ENCODE measurements at regions not wholly inside any gene's neighbourhood (a gene's known extent, or its start where the extent isn't known, plus 50 kb on each side); places are given as distances from the start of the nearest gene placed in this dataset.

DNA sequence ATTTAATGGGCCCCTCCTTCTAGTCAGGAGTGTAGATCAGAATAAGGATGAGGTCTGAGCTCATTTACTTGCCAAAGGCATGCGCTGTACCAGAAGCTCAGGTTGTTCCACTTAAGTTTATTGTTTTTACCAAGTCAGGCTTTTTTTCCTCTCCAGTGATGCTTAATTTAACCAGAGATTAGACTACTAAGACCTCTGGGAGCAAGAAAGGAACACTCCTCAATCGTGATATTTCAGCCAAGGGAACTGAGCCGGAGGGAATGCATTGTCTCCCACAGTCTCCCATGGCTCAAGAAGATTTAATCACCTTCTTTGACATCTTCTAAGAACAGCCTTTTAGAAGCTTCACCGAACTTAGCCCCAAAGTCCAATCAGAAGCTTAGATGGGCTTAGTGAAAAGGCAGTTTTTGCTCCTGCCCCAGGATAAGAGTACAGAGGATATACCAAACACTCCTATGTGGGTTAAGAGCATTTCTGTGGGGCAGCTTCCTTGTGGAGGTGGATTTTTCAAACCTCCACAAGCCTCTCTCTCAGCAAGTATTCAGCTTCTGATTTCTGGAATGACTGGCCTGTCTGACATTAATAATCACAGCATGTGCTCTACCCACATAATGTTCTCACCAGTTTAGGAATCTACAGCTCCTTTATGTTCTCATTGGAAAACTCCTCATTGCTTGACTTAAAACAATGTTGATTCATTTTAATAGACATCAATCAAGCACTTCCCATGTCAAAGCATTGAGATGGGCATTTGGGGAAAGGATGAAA, 322.7 kb downstream of the SUCLA2 start:
- H3K27ac Mint-ChIP-seq (ENCODE audit: unreplicated experiment): no peak overlapping the region
- peaks cover 2% of the 10 kb centered on the region for H3K9me3 Mint-ChIP-seq
- TF ChIP-seq, protein P1, sequence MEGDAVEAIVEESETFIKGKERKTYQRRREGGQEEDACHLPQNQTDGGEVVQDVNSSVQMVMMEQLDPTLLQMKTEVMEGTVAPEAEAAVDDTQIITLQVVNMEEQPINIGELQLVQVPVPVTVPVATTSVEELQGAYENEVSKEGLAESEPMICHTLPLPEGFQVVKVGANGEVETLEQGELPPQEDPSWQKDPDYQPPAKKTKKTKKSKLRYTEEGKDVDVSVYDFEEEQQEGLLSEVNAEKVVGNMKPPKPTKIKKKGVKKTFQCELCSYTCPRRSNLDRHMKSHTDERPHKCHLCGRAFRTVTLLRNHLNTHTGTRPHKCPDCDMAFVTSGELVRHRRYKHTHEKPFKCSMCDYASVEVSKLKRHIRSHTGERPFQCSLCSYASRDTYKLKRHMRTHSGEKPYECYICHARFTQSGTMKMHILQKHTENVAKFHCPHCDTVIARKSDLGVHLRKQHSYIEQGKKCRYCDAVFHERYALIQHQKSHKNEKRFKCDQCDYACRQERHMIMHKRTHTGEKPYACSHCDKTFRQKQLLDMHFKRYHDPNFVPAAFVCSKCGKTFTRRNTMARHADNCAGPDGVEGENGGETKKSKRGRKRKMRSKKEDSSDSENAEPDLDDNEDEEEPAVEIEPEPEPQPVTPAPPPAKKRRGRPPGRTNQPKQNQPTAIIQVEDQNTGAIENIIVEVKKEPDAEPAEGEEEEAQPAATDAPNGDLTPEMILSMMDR (conservative IDR thresholded peaks at IDR 0.05): no peak
- no peaks in the 10 kb centered on the region for H3K36me3 Mint-ChIP-seq (ENCODE audit: low read depth)
- H3K27me3 Mint-ChIP-seq (ENCODE audit: low read depth): no peaks in the 10 kb centered on the region
- H3K4me3 Mint-ChIP-seq: no peak overlapping the region
- no peaks in the 10 kb centered on the region for H3K4me1 Mint-ChIP-seq
- DNase-seq (ENCODE audit: low read depth, low spot score): no peak

GRCh38 chr13:47675871-47676270, 325.2 kb downstream of the SUCLA2 start:
- Mint-ChIP-seq H3K9me3 (no peaks in the 10 kb centered on the region), H3K36me3 (ENCODE audit: low read depth) (no peaks in the 10 kb centered on the region), H3K4me3 (no peak overlapping the region), H3K27ac (ENCODE audit: unreplicated experiment) (no peak overlapping the region), H3K27me3 (ENCODE audit: low read depth) (no peaks in the 10 kb centered on the region), H3K4me1 (no peaks in the 10 kb centered on the region)
- no peak for DNase-seq (ENCODE audit: low read depth, low spot score)
- TF ChIP-seq, protein P1 (conservative IDR thresholded peaks at IDR 0.05): no peak

DNA sequence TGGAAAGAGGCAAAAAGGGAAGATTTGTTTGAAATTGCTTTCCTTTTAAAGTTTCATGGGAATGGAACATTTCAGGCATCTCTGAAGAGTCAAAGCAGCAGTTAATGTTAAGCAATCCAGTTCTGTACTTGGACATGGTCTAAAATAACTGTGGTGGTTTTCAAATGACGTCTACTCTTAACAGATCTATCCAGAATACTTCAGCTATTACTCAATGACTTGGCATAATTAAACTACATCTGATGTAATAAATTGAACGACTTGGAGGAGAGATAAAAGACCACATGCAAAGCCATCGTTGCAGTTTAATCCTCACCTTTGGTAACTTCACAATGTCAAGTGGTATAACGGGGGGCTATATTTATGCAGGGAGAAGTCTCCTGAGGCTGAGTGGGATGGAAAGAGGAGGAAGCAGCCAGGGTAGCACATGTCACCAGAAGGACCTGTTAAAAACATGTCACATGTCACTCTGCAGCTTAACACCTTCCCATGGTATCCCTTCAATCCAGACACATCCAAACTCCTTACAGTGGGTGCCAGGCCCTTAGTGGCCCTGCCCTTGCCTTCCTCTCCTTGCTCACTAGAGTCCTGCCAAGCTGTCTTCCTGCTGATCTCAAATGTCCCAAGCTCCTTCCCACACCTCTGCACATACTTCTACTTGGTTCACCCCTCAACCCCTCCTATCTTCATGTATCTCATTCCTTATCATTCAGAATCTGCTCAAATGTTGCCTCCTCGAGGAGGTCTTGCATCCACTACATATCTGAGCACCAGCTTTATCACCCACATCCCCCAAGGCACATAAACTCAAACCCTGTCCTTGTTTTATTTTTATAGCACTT, 327.8 kb downstream of the SUCLA2 start:
- no peak overlapping the region for H3K4me3 Mint-ChIP-seq

GRCh38 chr13:47672245-47673008, 328.6 kb downstream of the SUCLA2 start:
- no peak overlapping the region for H3K27ac Mint-ChIP-seq (ENCODE audit: unreplicated experiment)
- no peak for DNase-seq (ENCODE audit: low read depth, low spot score)
- TF ChIP-seq, protein P1 (conservative IDR thresholded peaks at IDR 0.05): no peak

More for the DNA sequence above, 327.8 kb downstream of the SUCLA2 start:
- Mint-ChIP-seq H3K4me1 (no peaks in the 10 kb centered on the region), H3K36me3 (ENCODE audit: low read depth) (no peaks in the 10 kb centered on the region), H3K27me3 (ENCODE audit: low read depth) (no peaks in the 10 kb centered on the region), H3K27ac (ENCODE audit: unreplicated experiment) (no peak overlapping the region), H3K9me3 (no peaks in the 10 kb centered on the region)
- DNase-seq (ENCODE audit: low read depth, low spot score): no peak
- TF ChIP-seq, protein P1 (conservative IDR thresholded peaks at IDR 0.05): no peak

GRCh38 chr13:47671776-47672175, 329.3 kb downstream of the SUCLA2 start:
- peaks cover 2% of the 10 kb centered on the region for H3K9me3 Mint-ChIP-seq
- no peaks in the 10 kb centered on the region for H3K4me1 Mint-ChIP-seq
- no peaks in the 10 kb centered on the region for H3K36me3 Mint-ChIP-seq (ENCODE audit: low read depth)
- no peak overlapping the region for H3K27ac Mint-ChIP-seq (ENCODE audit: unreplicated experiment)
- TF ChIP-seq, protein P1 (conservative IDR thresholded peaks at IDR 0.05): no peak
- no peak for DNase-seq (ENCODE audit: low read depth, low spot score)
- H3K4me3 Mint-ChIP-seq: no peak overlapping the region
- no peaks in the 10 kb centered on the region for H3K27me3 Mint-ChIP-seq (ENCODE audit: low read depth)

More at GRCh38 chr13:47672245-47673008, 328.6 kb downstream of the SUCLA2 start:
- Mint-ChIP-seq H3K9me3 (peaks cover 2% of the 10 kb centered on the region), H3K4me3 (no peak overlapping the region), H3K36me3 (ENCODE audit: low read depth) (no peaks in the 10 kb centered on the region), H3K4me1 (no peaks in the 10 kb centered on the region), H3K27me3 (ENCODE audit: low read depth) (no peaks in the 10 kb centered on the region)

Measured in neural crest cell (in vitro differentiated cells).